C4-2B (cell line): ENCODE measurements at regions not wholly inside any gene's neighbourhood (a gene's known extent, or its start where the extent isn't known, plus 50 kb on each side); places are given as distances from the start of the nearest gene placed in this dataset.

Source experiments
- H3K27ac ChIP-seq: fragments of 450-650 bp; 2 replicates; pipeline ENCODE4 v1.5.1; 2017
- ZFX ChIP-seq: fragments of 450-650 bp; IDR thresholded peaks from 2 replicates; pipeline ENCODE4 v1.6.1; 2017
- TF ChIP-seq, protein P1 (sequence below): fragments of 450-650 bp; conservative IDR thresholded peaks from 2 replicates; pipeline ENCODE4 v1.5.1; 2017; ENCODE audit warnings: mild to moderate bottlenecking

DNA sequence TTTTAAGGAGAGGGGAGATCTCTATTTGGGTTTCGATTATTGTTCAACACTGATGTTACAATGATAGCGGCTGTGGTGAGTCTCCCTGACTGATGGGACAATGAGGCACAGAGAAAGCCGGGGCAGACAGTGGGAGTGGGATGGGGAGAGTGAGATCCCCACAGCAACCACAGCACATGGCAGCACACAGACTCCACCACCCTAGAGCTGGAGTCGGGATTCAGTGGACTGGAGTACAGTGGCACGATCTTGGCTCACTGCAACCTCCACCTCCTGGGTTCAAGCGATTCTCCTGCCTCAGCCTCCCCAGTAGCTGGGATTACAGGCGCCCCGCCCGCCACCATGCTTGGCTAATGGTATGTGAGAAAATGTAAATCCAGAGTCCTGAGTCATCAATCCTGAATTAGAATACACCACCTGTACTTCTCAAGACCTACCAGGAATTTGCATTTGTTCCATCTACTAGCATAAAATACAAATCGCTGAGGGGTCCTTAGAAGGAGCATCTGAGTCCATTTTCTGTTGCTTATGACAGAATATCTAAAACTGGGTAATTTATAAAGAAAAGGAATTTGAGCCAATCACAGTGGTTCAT, 125.8 kb downstream of the TOMM20 start:
- H3K27ac ChIP-seq, result no peak overlapping the region
- TF ChIP-seq ZFX, result no peak
- TF ChIP-seq, protein P1, sequence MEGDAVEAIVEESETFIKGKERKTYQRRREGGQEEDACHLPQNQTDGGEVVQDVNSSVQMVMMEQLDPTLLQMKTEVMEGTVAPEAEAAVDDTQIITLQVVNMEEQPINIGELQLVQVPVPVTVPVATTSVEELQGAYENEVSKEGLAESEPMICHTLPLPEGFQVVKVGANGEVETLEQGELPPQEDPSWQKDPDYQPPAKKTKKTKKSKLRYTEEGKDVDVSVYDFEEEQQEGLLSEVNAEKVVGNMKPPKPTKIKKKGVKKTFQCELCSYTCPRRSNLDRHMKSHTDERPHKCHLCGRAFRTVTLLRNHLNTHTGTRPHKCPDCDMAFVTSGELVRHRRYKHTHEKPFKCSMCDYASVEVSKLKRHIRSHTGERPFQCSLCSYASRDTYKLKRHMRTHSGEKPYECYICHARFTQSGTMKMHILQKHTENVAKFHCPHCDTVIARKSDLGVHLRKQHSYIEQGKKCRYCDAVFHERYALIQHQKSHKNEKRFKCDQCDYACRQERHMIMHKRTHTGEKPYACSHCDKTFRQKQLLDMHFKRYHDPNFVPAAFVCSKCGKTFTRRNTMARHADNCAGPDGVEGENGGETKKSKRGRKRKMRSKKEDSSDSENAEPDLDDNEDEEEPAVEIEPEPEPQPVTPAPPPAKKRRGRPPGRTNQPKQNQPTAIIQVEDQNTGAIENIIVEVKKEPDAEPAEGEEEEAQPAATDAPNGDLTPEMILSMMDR, result no peak

DNA sequence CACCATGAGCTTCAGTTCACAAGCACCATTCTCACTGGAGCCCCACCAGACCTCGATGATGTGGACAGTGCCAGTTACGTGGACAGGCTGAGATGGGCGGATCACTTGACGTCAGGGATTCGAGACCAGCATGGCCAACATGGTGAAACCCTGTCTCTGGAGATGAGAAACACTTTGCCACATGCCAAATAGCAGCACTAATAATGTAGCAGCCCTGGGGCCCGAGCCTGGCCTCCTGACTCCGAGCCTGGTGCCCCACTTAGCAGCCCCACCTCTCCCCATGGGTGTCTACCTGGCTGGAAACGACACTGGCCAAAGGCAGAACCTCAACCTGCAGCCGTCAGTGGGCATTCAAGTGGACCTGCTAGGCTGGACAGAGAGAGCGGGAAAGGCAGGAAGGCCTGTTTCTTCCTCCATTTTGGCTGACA, 129.1 kb downstream of the TOMM20 start:
- TF ChIP-seq ZFX, result no peak
- TF ChIP-seq, protein P1, result no peak
- H3K27ac ChIP-seq, result peak overlapping the region; percentile 87; the same call in 1 of the 2 replicates

DNA sequence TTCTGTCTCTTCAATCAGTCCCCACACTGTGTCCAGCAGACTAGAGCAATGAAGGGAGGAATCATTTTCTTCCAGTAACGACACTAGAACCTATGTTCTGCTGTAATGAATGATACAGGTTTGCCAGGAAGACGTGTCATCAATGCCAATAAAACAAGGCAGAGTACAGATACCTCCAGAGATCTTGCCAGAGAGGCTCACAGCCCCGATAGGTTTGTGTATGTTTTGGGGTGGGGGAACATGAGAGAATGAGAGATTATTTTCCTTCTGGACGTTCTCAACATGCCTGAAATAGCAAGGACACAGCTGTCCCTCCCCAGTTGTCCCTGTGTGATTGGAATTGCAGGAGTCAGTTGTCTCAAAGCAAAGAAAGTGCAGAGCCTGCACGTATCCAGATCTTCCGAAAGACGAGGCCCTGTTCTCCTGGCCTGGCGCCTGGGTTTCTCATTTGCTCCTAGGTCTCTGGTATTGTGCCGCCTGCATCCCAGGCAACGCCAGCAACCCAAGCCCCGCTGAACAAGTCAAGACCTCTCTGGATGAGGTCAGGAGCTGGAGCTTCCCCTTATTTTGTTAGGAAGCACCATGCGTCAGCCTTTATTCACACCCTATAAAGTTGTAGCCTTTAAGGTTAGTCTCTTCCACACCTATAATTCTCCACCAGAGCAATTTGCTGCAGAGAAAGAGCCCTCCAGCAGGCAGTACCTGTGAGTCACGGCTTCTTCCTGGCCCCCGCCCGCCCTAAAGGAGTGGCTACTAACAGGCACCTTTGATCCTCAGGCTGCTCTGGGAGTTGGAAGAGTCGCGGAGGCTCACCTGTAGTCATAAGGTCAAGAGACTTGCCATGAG, 130.5 kb downstream of the TOMM20 start:
- peak overlapping the region; percentile 87 for H3K27ac ChIP-seq
- no peak for TF ChIP-seq ZFX
- TF ChIP-seq, protein P1, result no peak

DNA sequence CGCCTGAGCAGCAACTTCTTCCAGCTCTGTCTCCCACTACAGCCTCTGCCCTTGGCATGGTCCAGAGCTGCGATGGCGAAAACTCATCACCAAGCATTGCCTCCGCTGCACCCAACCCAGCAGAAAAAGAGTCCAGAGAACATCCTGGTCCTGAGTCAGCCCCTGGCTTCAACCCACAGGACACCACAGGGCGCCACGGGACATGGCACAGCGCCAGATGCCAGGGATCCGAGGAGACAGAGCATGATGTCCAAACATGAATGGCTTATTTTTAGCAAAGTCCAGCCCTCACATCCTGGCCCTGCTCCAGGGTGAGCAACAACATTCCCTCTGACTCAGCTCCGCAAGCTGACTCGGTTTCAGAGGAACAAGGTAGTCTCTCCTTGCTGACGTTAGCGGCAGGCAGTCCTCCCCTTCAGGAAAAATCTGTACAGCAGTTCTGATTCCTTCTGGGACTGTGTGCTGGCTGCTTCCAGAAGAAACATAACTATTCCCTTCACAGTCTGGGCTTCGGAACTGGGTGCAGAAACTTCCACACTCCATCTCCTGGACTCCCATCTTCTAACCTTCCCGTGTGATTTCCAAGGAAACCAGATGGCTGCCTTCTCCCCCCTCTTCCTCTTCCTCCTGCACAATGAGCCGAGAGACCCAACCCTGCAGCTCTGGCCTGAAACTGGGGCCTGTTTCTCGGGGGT, 131.3 kb downstream of the TOMM20 start:
- TF ChIP-seq, protein P1, result no peak
- no peak for TF ChIP-seq ZFX
- H3K27ac ChIP-seq, result peak overlapping the region; percentile 87

DNA sequence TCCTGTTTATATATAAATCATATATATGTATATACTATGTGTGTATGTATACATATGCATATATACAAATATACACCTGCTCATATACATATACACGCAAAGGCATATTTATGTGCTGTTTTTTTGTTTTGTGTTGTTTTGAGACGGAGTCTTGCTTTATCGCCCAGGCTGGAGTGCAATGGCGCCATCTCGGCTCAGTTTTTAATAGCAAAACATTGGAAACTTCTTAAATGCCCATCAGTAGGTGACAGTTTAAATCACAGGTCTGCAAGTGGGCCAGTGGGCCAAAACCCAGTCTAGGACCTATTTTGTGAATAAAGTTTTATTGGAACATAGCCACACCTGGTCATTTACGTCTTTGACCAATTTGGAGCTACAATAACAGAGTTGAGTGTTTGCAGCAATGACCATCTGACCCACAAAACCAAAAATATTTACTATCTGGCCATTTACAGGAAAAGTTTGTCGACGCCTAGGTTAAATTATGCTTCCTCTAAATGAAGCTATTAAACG, 132.3 kb downstream of the TOMM20 start:
- no peak for TF ChIP-seq ZFX
- TF ChIP-seq, protein P1, result no peak
- H3K27ac ChIP-seq, result no peak overlapping the region

DNA sequence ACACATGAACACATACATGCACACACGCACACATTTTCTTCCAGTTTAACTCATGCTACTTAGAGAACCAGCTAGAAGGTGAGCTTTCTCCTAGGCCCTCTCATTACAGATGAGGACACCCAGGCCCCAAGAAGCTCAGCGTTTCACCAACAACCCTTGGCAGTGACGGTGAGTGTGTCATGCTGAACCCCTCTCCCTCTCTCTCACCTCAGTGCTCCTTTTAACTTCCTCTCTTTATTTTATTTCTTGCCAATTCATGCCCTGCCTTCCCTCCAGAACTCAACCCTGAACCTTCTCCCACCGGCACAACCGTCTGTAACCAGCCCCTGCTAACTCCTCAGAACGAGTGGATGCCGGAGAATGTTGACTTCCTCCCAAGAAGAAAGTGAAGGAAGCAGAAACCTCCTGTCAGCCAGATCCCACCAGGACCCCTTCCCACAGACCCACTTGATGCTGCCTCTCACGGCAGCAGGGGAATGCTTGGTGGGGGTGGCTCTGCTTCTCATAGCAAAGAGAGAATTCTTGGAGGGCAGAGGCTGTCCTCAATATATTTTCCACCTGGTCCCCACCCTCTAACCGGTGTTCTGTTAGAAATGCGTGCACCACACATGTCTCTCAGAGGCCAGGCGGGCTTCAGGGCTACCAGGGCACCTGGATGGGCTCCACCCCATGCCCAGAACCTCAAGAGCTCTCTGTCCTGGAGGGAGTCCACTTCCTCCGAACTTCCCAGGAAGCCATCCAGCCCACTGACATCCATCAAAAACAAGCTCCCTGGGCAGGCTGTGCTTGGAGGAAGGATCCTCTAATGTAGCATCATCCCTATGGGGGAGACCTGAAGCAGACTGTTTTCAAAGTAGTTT, 134.0 kb downstream of the TOMM20 start:
- peak overlapping the region; percentile 12; the same call in 1 of the 2 replicates for H3K27ac ChIP-seq

More for the DNA sequence above, 134.0 kb downstream of the TOMM20 start:
- TF ChIP-seq ZFX, result no peak
- TF ChIP-seq, protein P1, result no peak
